Lung (tissue), 11 donors: ENCODE measurements at regions not wholly inside any gene's neighbourhood (a gene's known extent, or its start where the extent isn't known, plus 50 kb on each side); places are given as distances from the start of the nearest gene placed in this dataset.

Experiments used
- ATAC-seq: fragments of 200-7000 bp; cut with Tn5 transposase; one replicate; pipeline ENCODE4 v1.9.1; 2020; ENCODE audit warnings: moderate number of reproducible peaks; ENCODE audit not compliant: insufficient read depth, low FRiP score
- DNase-seq, 3 donors: peaks; one replicate each; pipeline ENCODE4 v3.0.0-alpha.2; 2013 to 2017
- H3K27ac ChIP-seq, 2 donors: one replicate each; pipeline ENCODE4 v1.5.1; 2013; ENCODE audit warnings: mild to moderate bottlenecking in 2 of 2, moderate library complexity in 2 of 2, control low read depth in 1 of 2, inconsistent platforms in 1 of 2, low read depth in 1 of 2, low read length in 1 of 2
- H3K27me3 ChIP-seq, 3 donors: one replicate each; pipeline ENCODE4 v1.5.1; 2013; ENCODE audit warnings: low read length in 2 of 3; ENCODE audit not compliant: control insufficient read depth in 3 of 3, insufficient read depth in 3 of 3
- H3K36me3 ChIP-seq, 4 donors: one replicate each; pipeline ENCODE4 v1.5.1; 2013; ENCODE audit warnings: low read length in 4 of 4, mild to moderate bottlenecking in 1 of 4, moderate library complexity in 1 of 4; ENCODE audit not compliant: control insufficient read depth in 4 of 4, insufficient read depth in 4 of 4
- H3K4me1 ChIP-seq, 5 donors: one replicate each; pipeline ENCODE4 v1.5.1; 2013; ENCODE audit warnings: low read length in 5 of 5, mild to moderate bottlenecking in 2 of 5, moderate library complexity in 1 of 5; ENCODE audit not compliant: control insufficient read depth in 5 of 5, insufficient read depth in 5 of 5
- H3K4me3 ChIP-seq: one replicate; pipeline ENCODE4 v1.5.1; 2013; ENCODE audit warnings: mild to moderate bottlenecking, control low read depth, moderate library complexity
- H3K9ac ChIP-seq, 2 donors: one replicate each; pipeline ENCODE4 v1.5.1; 2013; ENCODE audit warnings: low read length in 2 of 2, control low read depth in 1 of 2; ENCODE audit not compliant: insufficient read depth in 1 of 2
- H3K9me3 ChIP-seq, 4 donors: one replicate each; pipeline ENCODE4 v1.5.1; 2013; ENCODE audit warnings: low read length in 3 of 4, mild to moderate bottlenecking in 1 of 4, moderate library complexity in 1 of 4; ENCODE audit not compliant: control insufficient read depth in 4 of 4, insufficient read depth in 3 of 4
- CTCF ChIP-seq: IDR thresholded peaks from 2 replicates; pipeline ENCODE4 v1.5.1; 2012; ENCODE audit warnings: mild to moderate bottlenecking; ENCODE audit errors: control extremely low read depth, extremely low read depth
- WGBS, 2 donors: extraction: QIAGEN DNeasy Blood & Tissue Kit; methylation state at CpG; one replicate each; pipeline ENCODE4 v1.1.7; 2013; 5-methylcytosine and 5-hydroxymethylcytosine counted together
- donor health status: control.
- donor health status: control.
- donor health status: Bipolar disorder and iron deficiency.
- donor health status: healthy.
- donor health status: DM: yes; HTN: yes; CAD: no.

GRCh38 chr3:30183421-30183820 lies 423.0 kb upstream of the TGFBR2 start:
- H3K27ac ChIP-seq, result no peak overlapping the region
- no peaks in the 10 kb centered on the region for H3K36me3 ChIP-seq
- peaks cover 0 to 13% (median 0%) of the 10 kb centered on the region in 5 donors for H3K4me1 ChIP-seq
- WGBS, 2 donors, result 96 to 97% methylated on average over 2 of the region's 2 CpGs
- H3K4me3 ChIP-seq, result no peak overlapping the region
- no peak for TF ChIP-seq CTCF
- no peak for DNase-seq
- H3K9me3 ChIP-seq, result no peaks in the 10 kb centered on the region
- H3K9ac ChIP-seq, result no peak overlapping the region
- no peak for ATAC-seq
- H3K27me3 ChIP-seq, result no peaks in the 10 kb centered on the region

GRCh38 chr3:30184091-30184810 lies 422.1 kb upstream of the TGFBR2 start:
- Histone ChIP-seq H3K4me1 (peaks cover 0 to 15% (median 0%) of the 10 kb centered on the region in 5 donors), H3K27me3 (no peaks in the 10 kb centered on the region), H3K9ac (no peak overlapping the region), H3K9me3 (no peaks in the 10 kb centered on the region), H3K4me3 (no peak overlapping the region), H3K27ac (peak overlapping the region in 1 of 2 donors; percentile 33), H3K36me3 (no peaks in the 10 kb centered on the region)
- ATAC-seq (no peak), DNase-seq (no peak)
- 32 to 68% methylated on average over 1 of the region's 1 CpG for WGBS, 2 donors
- TF ChIP-seq CTCF, result no peak

GRCh38 chr3:30185872-30186271 lies 420.5 kb upstream of the TGFBR2 start:
- Histone ChIP-seq H3K27ac (no peak overlapping the region), H3K9me3 (no peaks in the 10 kb centered on the region), H3K27me3 (no peaks in the 10 kb centered on the region), H3K9ac (no peak overlapping the region), H3K4me1 (peaks cover 0 to 15% (median 0%) of the 10 kb centered on the region in 5 donors), H3K4me3 (no peak overlapping the region), H3K36me3 (no peaks in the 10 kb centered on the region)
- no peak for ATAC-seq
- no peak for TF ChIP-seq CTCF
- DNase-seq, result no peak

- H3K36me3 ChIP-seq, result no peaks in the 10 kb centered on the region
- WGBS, 2 donors, result 46 to 70% methylated on average over 3 of the region's 3 CpGs
- peaks cover 0 to 15% (median 0%) of the 10 kb centered on the region in 5 donors for H3K4me1 ChIP-seq
- H3K27ac ChIP-seq, result peak overlapping the region in 1 of 2 donors; percentile 23
- DNase-seq (no peak), ATAC-seq (no peak)
- no peak overlapping the region for H3K4me3 ChIP-seq
- TF ChIP-seq CTCF, result no peak
- no peaks in the 10 kb centered on the region for H3K27me3 ChIP-seq
- no peak overlapping the region for H3K9ac ChIP-seq
- no peaks in the 10 kb centered on the region for H3K9me3 ChIP-seq
These were observed 419.6 kb upstream of the TGFBR2 start for GRCh38 chr3:30186741-30187219.
